Suppressor macrophage treated with lipopolysaccharide for 1 hour (primary cell): ENCODE measurements at regions not wholly inside any gene's neighbourhood (a gene's known extent, or its start where the extent isn't known, plus 50 kb on each side); places are given as distances from the start of the nearest gene placed in this dataset.

Experiments used
- DNase-seq, 3 donors: peaks; one replicate each; pipeline ENCODE4 v3.0.0-alpha.2; 2020 to 2022

GRCh38 chr2:107027205-107027604 lies 141.2 kb upstream of the ST6GAL2 start:
- no peak for DNase-seq

GRCh38 chr2:107027810-107028209 lies 141.8 kb upstream of the ST6GAL2 start:
- no peak for DNase-seq

GRCh38 chr2:107028661-107029060 lies 142.7 kb upstream of the ST6GAL2 start:
- no peak for DNase-seq

- no peak for DNase-seq
These were observed 150.3 kb upstream of the ST6GAL2 start for GRCh38 chr2:107036293-107036692.

GRCh38 chr2:107062173-107062572 lies 176.2 kb upstream of the ST6GAL2 start:
- DNase-seq: no peak

- no peak for DNase-seq
These were observed 176.7 kb upstream of the ST6GAL2 start for GRCh38 chr2:107062599-107063220.

- DNase-seq: no peak
These were observed 177.3 kb upstream of the ST6GAL2 start for GRCh38 chr2:107063228-107063627.

GRCh38 chr2:107064750-107065149 lies 178.8 kb upstream of the ST6GAL2 start:
- no peak for DNase-seq

- DNase-seq: no peak
These were observed 182.3 kb upstream of the ST6GAL2 start for GRCh38 chr2:107068069-107068916.

GRCh38 chr2:107069890-107070289 lies 183.9 kb upstream of the ST6GAL2 start:
- DNase-seq: no peak

GRCh38 chr2:107072150-107072940 lies 186.4 kb upstream of the ST6GAL2 start:
- no peak for DNase-seq

GRCh38 chr2:107078584-107078983 lies 192.6 kb upstream of the ST6GAL2 start:
- no peak for DNase-seq

GRCh38 chr2:107086497-107086896 lies 200.5 kb upstream of the ST6GAL2 start:
- no peak for DNase-seq

GRCh38 chr2:107088156-107088555 lies 202.2 kb upstream of the ST6GAL2 start:
- DNase-seq: no peak

GRCh38 chr2:107091163-107091864 lies 205.3 kb upstream of the ST6GAL2 start:
- DNase-seq: no peak

GRCh38 chr2:107093426-107093957 lies 207.5 kb upstream of the ST6GAL2 start:
- DNase-seq: no peak

GRCh38 chr2:107094450-107094986 lies 208.6 kb upstream of the ST6GAL2 start:
- DNase-seq: no peak

GRCh38 chr2:107102176-107102575 lies 216.2 kb upstream of the ST6GAL2 start:
- DNase-seq: no peak

GRCh38 chr2:107107351-107107750 lies 221.4 kb upstream of the ST6GAL2 start:
- no peak for DNase-seq

GRCh38 chr2:107108556-107108955 lies 222.6 kb upstream of the ST6GAL2 start:
- DNase-seq: no peak

- DNase-seq: no peak
These were observed 225.7 kb upstream of the ST6GAL2 start for GRCh38 chr2:107111623-107112022.

GRCh38 chr2:107112561-107112960 lies 226.6 kb upstream of the ST6GAL2 start:
- no peak for DNase-seq
